Neural progenitor cell (in vitro differentiated cells): ENCODE measurements at regions not wholly inside any gene's neighbourhood (a gene's known extent, or its start where the extent isn't known, plus 50 kb on each side); places are given as distances from the start of the nearest gene placed in this dataset.
"Not testable (repeated sequence)": the region's sequence is repeated elsewhere in the genome, so short reads cannot be mapped to it uniquely, and the experiment has no call there.

Source experiments
- DNase-seq: peaks from one replicate; pipeline ENCODE4 v3.0.0-alpha.2; 2016; ENCODE audit warnings: low spot score
- H2AFZ ChIP-seq: fragments of 200-600 bp; sonication (generic); replicated peaks from 2 replicates; pipeline ENCODE4 v1.6.1; 2016; ENCODE audit warnings: antibody characterized with exemption
- H3F3A ChIP-seq: fragments of 200-600 bp; sonication (generic); 2 replicates; pipeline ENCODE4 v1.6.1; 2016; ENCODE audit warnings: antibody characterized with exemption, low read depth
- H3K27ac ChIP-seq: fragments of 200-600 bp; sonication (generic); 2 replicates; pipeline ENCODE4 v1.5.1; 2016; ENCODE audit warnings: mild to moderate bottlenecking
- H3K27me3 ChIP-seq: fragments of 200-600 bp; sonication (generic); 2 replicates; pipeline ENCODE4 v1.6.1; 2016; ENCODE audit warnings: mild to moderate bottlenecking, moderate library complexity
- H3K36me3 ChIP-seq: fragments of 200-600 bp; sonication (generic); 2 replicates; pipeline ENCODE4 v1.5.1; 2016
- H3K4me1 ChIP-seq: fragments of 200-600 bp; sonication (generic); 2 replicates; pipeline ENCODE4 v1.6.1; 2016; ENCODE audit warnings: mixed run types
- H3K4me2 ChIP-seq: fragments of 200-600 bp; sonication (generic); 2 replicates; pipeline ENCODE4 v1.6.1; 2016
- H3K4me3 ChIP-seq: fragments of 200-600 bp; sonication (generic); 2 replicates; pipeline ENCODE4 v1.5.1; 2016
- H3K79me2 ChIP-seq: fragments of 200-600 bp; sonication (generic); 2 replicates; pipeline ENCODE4 v1.6.1; 2016; ENCODE audit warnings: low read depth
- H3K9ac ChIP-seq: fragments of 200-600 bp; sonication (generic); 2 replicates; pipeline ENCODE4 v1.6.1; 2016
- H3K9me3 ChIP-seq: fragments of 200-600 bp; sonication (generic); 2 replicates; pipeline ENCODE4 v1.5.1; 2016; ENCODE audit warnings: low read depth
- H4K20me1 ChIP-seq: fragments of 200-600 bp; sonication (generic); 2 replicates; pipeline ENCODE4 v1.6.1; 2016; ENCODE audit warnings: low read depth
- H3K27ac Mint-ChIP-seq: 3 replicates; pipeline ENCODE4 v1.8.0; 2021; ENCODE audit warnings: mixed read lengths
- H3K27me3 Mint-ChIP-seq: 2 replicates; pipeline ENCODE4 v1.8.0; 2022; ENCODE audit warnings: low read depth, mild to moderate bottlenecking, inconsistent platforms, moderate library complexity, mixed read lengths; ENCODE audit not compliant: insufficient read depth
- H3K36me3 Mint-ChIP-seq: 3 replicates; pipeline ENCODE4 v1.8.0; 2021; ENCODE audit warnings: mixed read lengths
- H3K4me1 Mint-ChIP-seq: 3 replicates; pipeline ENCODE4 v1.8.0; 2021; ENCODE audit warnings: mixed read lengths
- H3K4me3 Mint-ChIP-seq: 3 replicates; pipeline ENCODE4 v1.8.0; 2021; ENCODE audit warnings: mild to moderate bottlenecking, moderate library complexity, mixed read lengths
- H3K9me3 Mint-ChIP-seq: 3 replicates; pipeline ENCODE4 v1.8.0; 2020; ENCODE audit warnings: mixed read lengths
- CTCF ChIP-seq: fragments of 200-600 bp; sonication (generic); IDR thresholded peaks from 2 replicates; pipeline ENCODE4 v1.5.1; 2017; ENCODE audit warnings: antibody characterized with exemption, mild to moderate bottlenecking
- EZH2 ChIP-seq: fragments of 200-600 bp; sonication (generic); IDR thresholded peaks from 2 replicates; pipeline ENCODE4 v1.6.1; 2017; ENCODE audit warnings: antibody characterized with exemption, mild to moderate bottlenecking, moderate library complexity
- EZH2phosphoT487 ChIP-seq: fragments of 200-600 bp; sonication (generic); IDR thresholded peaks from 2 replicates; pipeline ENCODE4 v1.6.1; 2017; ENCODE audit warnings: antibody characterized with exemption

GRCh38 chr4:66769441-66769840 is 775.9 kb downstream of the CENPC start:
- Mint-ChIP-seq H3K27ac (no peak overlapping the region), H3K4me1 (peaks cover 8% of the 10 kb centered on the region), H3K27me3 (no peaks in the 10 kb centered on the region), H3K36me3 (no peaks in the 10 kb centered on the region), H3K9me3 (peaks cover 3% of the 10 kb centered on the region), H3K4me3 (no peak overlapping the region)
- no peaks in the 10 kb centered on the region for H3K27me3 ChIP-seq
- no peak overlapping the region for H2AFZ ChIP-seq
- no peaks in the 10 kb centered on the region for H4K20me1 ChIP-seq
- no peak for TF ChIP-seq CTCF
- H3K4me2 ChIP-seq = no peak overlapping the region
- no peaks in the 10 kb centered on the region for H3F3A ChIP-seq
- DNase-seq = no peak
- H3K79me2 ChIP-seq = no peaks in the 10 kb centered on the region
- H3K4me1 ChIP-seq = peaks cover 4% of the 10 kb centered on the region
- H3K9me3 ChIP-seq = no peaks in the 10 kb centered on the region
- no peak overlapping the region for H3K4me3 ChIP-seq
- H3K27ac ChIP-seq = no peak overlapping the region
- no peaks in the 10 kb centered on the region for H3K36me3 ChIP-seq
- no peak overlapping the region for H3K9ac ChIP-seq

- H3K4me3 ChIP-seq = no peak overlapping the region
- no peak overlapping the region for H3K27ac ChIP-seq
- H3K36me3 Mint-ChIP-seq = no peaks in the 10 kb centered on the region
These were observed 777.9 kb downstream of the CENPC start for GRCh38 chr4:66767442-66767841.

GRCh38 chr4:66766557-66766956 is 778.7 kb downstream of the CENPC start:
- no peaks in the 10 kb centered on the region for H3K27me3 ChIP-seq
- Mint-ChIP-seq H3K27me3 (no peaks in the 10 kb centered on the region), H3K9me3 (no peaks in the 10 kb centered on the region), H3K4me1 (peaks cover 8% of the 10 kb centered on the region), H3K4me3 (no peak overlapping the region), H3K36me3 (no peaks in the 10 kb centered on the region), H3K27ac (no peak overlapping the region)
- no peaks in the 10 kb centered on the region for H3K36me3 ChIP-seq
- H3F3A ChIP-seq = no peaks in the 10 kb centered on the region
- H3K9me3 ChIP-seq = no peaks in the 10 kb centered on the region
- H3K4me1 ChIP-seq = peaks cover 4% of the 10 kb centered on the region
- no peaks in the 10 kb centered on the region for H3K79me2 ChIP-seq
- no peak for TF ChIP-seq EZH2
- TF ChIP-seq EZH2phosphoT487 = no peak
- no peak for TF ChIP-seq CTCF
- peak; percentile 27 for DNase-seq
- no peak overlapping the region for H3K9ac ChIP-seq
- H3K4me3 ChIP-seq = no peak overlapping the region
- H3K4me2 ChIP-seq = no peak overlapping the region
- H4K20me1 ChIP-seq = no peaks in the 10 kb centered on the region
- H2AFZ ChIP-seq = no peak overlapping the region
- H3K27ac ChIP-seq = no peak overlapping the region

More at GRCh38 chr4:66767442-66767841, 777.9 kb downstream of the CENPC start:
- no peak for TF ChIP-seq EZH2phosphoT487
- no peaks in the 10 kb centered on the region for H3K27me3 Mint-ChIP-seq
- no peak overlapping the region for H2AFZ ChIP-seq
- H3K36me3 ChIP-seq = no peaks in the 10 kb centered on the region
- H4K20me1 ChIP-seq = no peaks in the 10 kb centered on the region
- H3K27me3 ChIP-seq = no peaks in the 10 kb centered on the region
- no peaks in the 10 kb centered on the region for H3F3A ChIP-seq
- no peak for DNase-seq
- no peaks in the 10 kb centered on the region for H3K79me2 ChIP-seq
- peaks cover 3% of the 10 kb centered on the region for H3K9me3 Mint-ChIP-seq
- H3K4me2 ChIP-seq = no peak overlapping the region
- no peaks in the 10 kb centered on the region for H3K9me3 ChIP-seq
- no peak overlapping the region for H3K4me3 Mint-ChIP-seq
- peaks cover 8% of the 10 kb centered on the region for H3K4me1 Mint-ChIP-seq
- H3K27ac Mint-ChIP-seq = no peak overlapping the region
- no peak overlapping the region for H3K9ac ChIP-seq
- peaks cover 4% of the 10 kb centered on the region for H3K4me1 ChIP-seq

GRCh38 chr4:66750273-66750672 is 795.0 kb downstream of the CENPC start:
- Histone ChIP-seq H3K9me3 (no peaks in the 10 kb centered on the region), H3K9ac (no peak overlapping the region), H3K4me1 (no peaks in the 10 kb centered on the region), H3F3A (no peaks in the 10 kb centered on the region), H3K4me3 (no peak overlapping the region), H3K79me2 (no peaks in the 10 kb centered on the region), H4K20me1 (no peaks in the 10 kb centered on the region), H3K27me3 (no peaks in the 10 kb centered on the region), H3K36me3 (no peaks in the 10 kb centered on the region), H2AFZ (peak overlapping the region; percentile 65), H3K27ac (no peak overlapping the region), H3K4me2 (no peak overlapping the region)
- Mint-ChIP-seq H3K27me3 (no peaks in the 10 kb centered on the region), H3K9me3 (no peaks in the 10 kb centered on the region), H3K36me3 (no peaks in the 10 kb centered on the region), H3K4me3 (no peak overlapping the region), H3K27ac (no peak overlapping the region), H3K4me1 (no peaks in the 10 kb centered on the region)
- DNase-seq = no peak
- TF ChIP-seq CTCF = no peak
- no peak for TF ChIP-seq EZH2
- no peak for TF ChIP-seq EZH2phosphoT487

GRCh38 chr4:66746918-66747317 is 798.4 kb downstream of the CENPC start:
- H3K27ac ChIP-seq, H3K4me1 ChIP-seq, H3K36me3 ChIP-seq, H3K9me3 Mint-ChIP-seq, H3K27ac Mint-ChIP-seq, H3K9ac ChIP-seq, H3K4me2 ChIP-seq, H3K79me2 ChIP-seq, H3K4me3 Mint-ChIP-seq, H3K27me3 Mint-ChIP-seq, H3K9me3 ChIP-seq, H2AFZ ChIP-seq, H3K36me3 Mint-ChIP-seq, H3K27me3 ChIP-seq, H3K4me3 ChIP-seq, H4K20me1 ChIP-seq, DNase-seq, H3F3A ChIP-seq, H3K4me1 Mint-ChIP-seq: not testable (repeated sequence)
